ENCODE measurements at regions not wholly inside any gene's neighbourhood (a gene's known extent, or its start where the extent isn't known, plus 50 kb on each side); places are given as distances from the start of the nearest gene placed in this dataset.

DNA sequence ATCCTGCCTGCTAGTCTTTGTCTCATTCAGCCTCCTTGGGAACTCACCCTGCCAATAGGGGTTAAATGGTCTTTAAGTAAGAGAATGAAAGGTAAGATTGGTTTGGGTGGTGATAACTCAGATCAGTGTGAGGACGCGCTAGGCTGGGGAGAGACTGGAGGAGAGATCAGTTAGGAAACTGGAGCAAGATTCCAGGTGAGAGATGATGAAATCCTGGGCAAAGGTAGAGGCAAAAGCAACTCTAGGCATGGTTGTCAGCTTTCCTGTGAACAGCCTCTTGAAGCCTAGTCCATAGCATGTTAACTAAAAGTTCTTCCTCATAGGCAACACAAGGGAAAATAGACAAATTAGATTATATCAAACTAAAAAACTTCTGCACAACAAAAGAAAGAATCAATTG, 145.2 kb upstream of the ANKRD28 start:
- no peak for FAIRE-seq
- DNase-seq (ENCODE audit: insufficient read length, low spot score), result no peak

DNA sequence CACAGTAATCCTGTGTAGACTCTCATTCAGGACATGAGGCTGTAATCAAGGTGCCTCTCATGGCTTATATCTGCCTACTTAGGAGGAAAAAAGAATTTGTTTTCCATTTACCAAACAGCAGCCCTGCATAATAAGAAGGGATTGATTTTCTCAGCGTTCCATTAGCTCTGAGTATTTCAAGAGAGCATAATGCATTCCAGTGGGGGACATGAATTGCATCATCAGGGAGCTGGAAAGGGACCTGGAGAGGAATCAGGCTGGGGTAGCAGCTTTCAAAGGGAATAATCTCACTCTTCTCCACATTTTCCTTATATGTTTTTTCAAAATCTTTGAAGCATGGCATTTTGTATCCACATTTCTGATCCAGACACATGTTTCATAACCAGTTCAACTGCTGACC, 150.6 kb upstream of the ANKRD28 start:
- FAIRE-seq, result no peak

GRCh38 chr3:15952543-15953175, 154.9 kb upstream of the ANKRD28 start:
- DNase-seq (ENCODE audit: insufficient read length, low spot score) (no peak), FAIRE-seq (no peak)

More for the DNA sequence above, 150.6 kb upstream of the ANKRD28 start:
- no peak for DNase-seq (ENCODE audit: insufficient read length, low spot score)

DNA sequence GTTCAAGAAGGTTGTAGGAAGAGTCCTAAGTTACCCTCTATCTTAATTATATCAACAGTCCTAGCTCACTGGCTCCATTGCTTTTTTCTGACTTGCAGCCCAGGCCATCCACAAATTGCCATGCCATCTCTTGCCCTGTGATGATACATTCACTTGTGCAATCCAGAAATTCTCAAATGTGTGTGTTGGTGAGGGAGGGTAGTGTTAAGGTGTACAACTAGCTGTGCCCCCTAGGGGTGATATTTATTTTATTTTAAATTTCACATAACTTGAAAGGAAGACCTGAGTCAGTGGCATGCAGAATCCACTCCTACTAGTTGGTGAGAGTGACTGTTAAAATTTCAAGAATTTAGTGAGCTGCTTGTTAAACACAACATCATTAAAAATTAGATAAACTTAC, 156.1 kb upstream of the ANKRD28 start:
- DNase-seq (ENCODE audit: insufficient read length, low spot score) (no peak), FAIRE-seq (no peak)

- FAIRE-seq (no peak), DNase-seq (ENCODE audit: insufficient read length, low spot score) (no peak)
These were observed 158.2 kb upstream of the ANKRD28 start for GRCh38 chr3:15955968-15956367.

DNA sequence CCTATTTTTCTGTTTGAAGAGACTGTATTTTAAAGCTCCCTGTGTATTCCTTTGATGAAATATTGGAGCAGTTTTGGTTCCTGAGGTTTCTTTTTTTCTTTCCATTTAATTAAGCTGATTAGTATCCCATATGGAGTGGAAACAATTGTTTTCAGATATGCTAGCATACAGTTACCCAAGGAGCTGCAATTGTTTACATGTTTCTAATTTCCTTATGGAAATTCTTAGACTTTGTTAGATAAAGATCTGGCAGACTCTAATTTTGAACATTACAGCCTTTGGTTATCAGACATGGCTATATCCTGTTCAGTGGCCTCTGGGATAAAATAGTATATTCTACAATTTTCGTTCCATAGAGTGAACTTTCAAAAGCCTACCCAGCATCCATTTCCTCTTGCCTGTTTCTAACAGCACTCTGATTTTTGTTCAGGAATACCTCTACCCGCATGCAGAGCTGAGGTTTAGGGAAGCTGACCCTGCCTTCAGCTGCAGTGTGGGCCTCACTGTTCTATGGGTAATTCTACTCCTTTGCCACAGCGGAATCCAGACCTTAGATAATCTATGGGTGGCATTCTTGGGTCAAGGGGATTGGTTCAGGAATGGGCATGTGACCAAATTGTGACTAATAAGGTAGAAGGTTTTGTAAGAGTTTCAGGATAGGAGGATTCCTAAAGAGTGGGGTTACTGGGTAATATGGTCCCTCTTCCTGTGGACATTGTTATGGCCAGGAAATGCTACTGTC, 161.1 kb upstream of the ANKRD28 start:
- FAIRE-seq, result no peak
- no peak for DNase-seq (ENCODE audit: insufficient read length, low spot score)

DNA sequence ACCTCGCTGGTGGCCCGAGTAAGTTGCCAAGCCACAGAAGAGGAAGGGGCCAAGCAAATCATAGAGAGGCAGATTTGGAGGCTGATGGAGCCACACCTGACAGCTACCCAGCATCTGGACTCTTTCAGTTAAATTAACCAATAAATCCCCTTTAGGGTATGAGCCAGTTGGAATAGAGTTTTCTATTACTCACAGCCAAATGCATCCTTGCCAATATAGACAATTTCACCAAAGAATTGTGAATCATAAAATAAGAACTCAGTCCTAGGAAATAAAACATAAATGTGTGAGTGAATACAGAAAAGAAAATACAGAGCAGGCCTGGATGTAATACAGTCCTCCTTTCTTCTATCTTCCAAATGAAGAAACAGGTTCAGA, 161.6 kb upstream of the ANKRD28 start:
- FAIRE-seq, result no peak
- DNase-seq (ENCODE audit: insufficient read length, low spot score), result no peak

- DNase-seq (ENCODE audit: insufficient read length, low spot score) (peak; percentile 17), FAIRE-seq (peak; percentile 33)
These were observed 167.0 kb upstream of the ANKRD28 start for GRCh38 chr3:15964605-15965442.

GRCh38 chr3:15967577-15967976, 169.8 kb upstream of the ANKRD28 start:
- DNase-seq (ENCODE audit: insufficient read length, low spot score) (no peak), FAIRE-seq (no peak)

DNA sequence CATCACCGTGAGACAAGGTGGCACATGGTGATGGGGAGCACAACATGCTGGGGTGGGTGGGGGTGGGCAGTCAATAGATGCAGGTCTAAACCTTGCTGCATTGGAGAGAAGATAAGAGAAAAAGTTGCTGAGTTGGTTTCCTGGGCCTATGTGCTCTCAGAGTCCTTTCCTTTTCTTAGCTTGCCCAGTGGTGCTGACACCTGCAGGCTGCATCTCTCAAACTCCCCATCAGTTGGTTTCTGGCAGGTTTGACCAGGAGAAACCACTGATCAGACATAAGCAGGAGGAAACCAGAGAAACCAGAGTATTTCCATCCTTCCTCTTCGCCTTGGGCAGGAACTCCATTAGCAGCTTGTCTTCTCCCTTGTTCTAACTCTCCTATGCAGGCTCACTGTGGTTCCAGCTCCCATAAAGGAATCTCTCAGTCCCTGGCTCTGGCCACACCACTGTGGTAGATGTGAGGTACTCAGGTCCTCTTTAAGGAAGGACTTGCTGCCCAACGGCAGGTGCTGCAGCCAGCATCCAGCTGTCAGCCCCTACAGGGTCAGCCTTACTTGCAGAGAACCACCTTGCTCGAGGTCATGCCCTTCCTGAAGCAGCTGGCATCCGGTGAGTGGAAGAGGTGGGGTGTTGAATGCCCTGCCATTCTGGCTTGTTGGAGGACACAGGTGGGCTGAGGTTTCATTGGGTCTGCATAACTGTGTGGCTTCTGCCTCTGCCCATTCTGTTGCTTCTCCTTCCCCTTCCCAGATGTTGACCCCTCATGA, 172.3 kb upstream of the ANKRD28 start:
- no peak for DNase-seq (ENCODE audit: insufficient read length, low spot score)
- no peak for FAIRE-seq

DNA sequence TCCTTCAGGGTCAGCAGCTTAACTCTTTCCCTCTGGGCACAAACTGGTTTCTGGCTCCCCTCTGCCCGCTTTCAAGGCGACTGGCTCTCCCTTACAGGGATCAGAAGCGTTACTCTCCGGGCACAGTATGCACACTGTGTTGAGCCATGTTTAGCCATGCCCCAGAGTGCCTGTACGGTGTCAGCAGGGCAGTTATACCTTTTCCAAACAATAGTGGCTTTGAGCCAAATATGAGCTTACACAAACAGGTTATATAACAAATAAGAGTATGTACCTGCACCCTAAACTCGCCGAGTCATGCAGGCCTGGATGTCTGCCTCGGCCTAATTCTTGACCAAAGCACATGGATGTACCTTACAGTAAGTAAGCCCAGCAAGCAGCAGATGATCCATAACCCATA, 175.6 kb upstream of the ANKRD28 start:
- no peak for FAIRE-seq
- no peak for DNase-seq (ENCODE audit: insufficient read length, low spot score)

- DNase-seq (ENCODE audit: insufficient read length, low spot score), result no peak
- no peak for FAIRE-seq
These were observed 176.2 kb upstream of the ANKRD28 start for GRCh38 chr3:15973940-15974339.

GRCh38 chr3:15974647-15975046, 176.9 kb upstream of the ANKRD28 start:
- DNase-seq (ENCODE audit: insufficient read length, low spot score) (no peak), FAIRE-seq (no peak)

DNA sequence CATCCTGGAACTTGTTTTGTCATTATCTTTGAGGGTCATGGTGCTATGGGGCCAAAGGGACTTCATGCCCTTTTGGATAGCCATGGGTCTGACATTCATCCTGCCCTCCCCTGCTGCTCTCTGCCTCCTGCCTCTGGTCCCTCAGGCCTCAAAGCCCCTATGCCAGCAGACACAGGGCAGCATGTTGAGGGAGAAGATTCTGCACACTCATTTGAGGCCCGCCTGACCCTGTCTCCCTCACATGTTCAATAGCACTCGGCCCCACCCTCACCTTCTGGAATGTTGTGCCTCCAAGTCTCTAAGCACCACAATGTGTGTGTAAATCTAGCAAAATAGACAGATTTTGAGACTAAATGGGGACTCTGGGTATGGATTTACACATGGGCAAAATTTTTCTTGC, 178.7 kb upstream of the ANKRD28 start:
- DNase-seq (ENCODE audit: insufficient read length, low spot score) (no peak), FAIRE-seq (no peak)

- FAIRE-seq, result no peak
- DNase-seq (ENCODE audit: insufficient read length, low spot score), result no peak
These were observed 179.3 kb upstream of the ANKRD28 start for GRCh38 chr3:15977090-15977489.

DNA sequence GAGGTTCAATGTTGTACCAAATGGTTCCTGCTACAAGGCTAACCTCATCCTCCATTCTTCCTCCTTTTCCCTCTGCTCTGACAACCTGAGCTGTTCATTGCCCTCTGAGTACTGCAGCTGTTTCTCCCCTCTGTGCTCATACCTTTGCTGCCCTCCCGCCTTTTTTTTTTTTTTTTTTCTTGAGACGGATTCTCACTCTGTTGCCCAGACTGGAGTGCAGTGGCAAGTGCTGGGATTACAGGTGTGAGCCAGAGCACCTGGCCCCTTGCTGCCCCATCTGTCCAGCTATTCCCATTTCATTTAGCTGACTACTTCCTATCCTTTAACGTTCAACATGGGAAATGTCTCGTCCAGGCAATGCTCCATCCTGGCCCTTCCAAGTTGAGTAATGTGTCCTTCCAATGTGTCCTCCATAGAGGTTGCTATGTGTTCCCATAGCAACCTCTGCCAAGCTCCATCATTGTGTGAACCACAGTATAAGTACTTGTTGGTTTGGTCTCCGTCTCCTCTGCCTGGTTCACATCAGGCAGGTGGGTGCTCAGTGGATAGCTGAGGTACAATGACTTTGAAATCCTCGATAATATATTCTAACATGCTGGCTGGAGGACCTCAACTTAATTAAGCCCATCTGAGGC, 179.9 kb upstream of the ANKRD28 start:
- no peak for FAIRE-seq
- no peak for DNase-seq (ENCODE audit: insufficient read length, low spot score)

GRCh38 chr3:15978801-15979200, 181.0 kb upstream of the ANKRD28 start:
- FAIRE-seq (no peak), DNase-seq (ENCODE audit: insufficient read length, low spot score) (no peak)

DNA sequence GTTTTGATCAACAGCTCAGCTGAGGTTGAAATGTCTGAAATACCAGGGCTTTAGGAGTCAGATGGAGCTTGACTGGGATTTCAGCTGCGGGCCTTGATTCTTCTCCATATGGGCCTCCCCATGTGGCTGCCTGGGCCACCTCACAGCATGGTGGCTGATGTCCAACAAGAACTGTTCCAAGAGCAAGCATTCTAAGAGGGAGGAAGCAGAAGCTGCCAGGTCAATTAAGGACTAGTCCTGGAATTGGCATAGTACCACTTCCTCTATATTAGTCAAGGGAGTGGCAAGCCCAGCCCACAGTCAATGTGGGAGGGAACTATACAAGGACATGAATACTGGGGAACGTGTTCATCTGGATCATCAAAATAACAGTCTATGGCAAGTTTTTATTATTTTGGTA, 181.7 kb upstream of the ANKRD28 start:
- FAIRE-seq, result no peak
- no peak for DNase-seq (ENCODE audit: insufficient read length, low spot score)

DNA sequence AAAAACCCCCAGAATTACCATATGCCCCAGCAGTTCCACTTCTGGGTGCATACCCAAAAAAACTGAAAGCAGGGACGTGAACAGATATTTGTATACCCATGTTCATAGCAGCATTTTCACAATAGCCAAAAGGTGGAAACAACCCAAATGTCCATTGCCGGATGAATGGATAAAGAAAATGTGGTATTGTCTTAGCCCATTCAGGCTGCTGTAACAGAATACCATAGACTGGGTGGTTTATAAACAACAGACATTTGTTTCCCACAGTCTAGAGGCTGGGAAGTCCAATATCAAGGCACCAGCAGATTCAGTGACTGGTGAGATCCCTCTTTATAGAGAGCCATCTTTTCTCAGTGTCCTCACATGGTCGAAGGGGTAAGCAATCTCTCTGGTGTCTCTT, 182.1 kb upstream of the ANKRD28 start:
- DNase-seq (ENCODE audit: insufficient read length, low spot score) (no peak), FAIRE-seq (no peak)

DNA sequence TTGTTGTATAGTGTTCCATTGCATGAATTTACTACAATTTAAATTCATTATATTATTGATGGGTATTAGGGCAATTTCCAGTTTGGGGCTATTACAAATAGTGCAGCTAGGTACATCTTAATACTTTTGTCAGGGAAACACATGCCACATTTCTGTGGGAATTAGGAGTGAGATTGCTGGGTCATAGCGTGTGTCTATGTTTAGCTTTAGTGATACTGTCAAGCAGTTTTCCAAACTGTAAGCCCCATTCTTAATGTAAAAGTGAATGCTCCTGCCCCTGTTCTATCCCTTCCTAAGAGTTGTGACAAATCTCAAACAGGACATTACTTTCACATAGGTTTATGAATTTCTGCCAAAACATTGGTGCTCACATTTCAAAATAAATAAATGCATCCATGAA, 184.5 kb upstream of the ANKRD28 start:
- FAIRE-seq (no peak), DNase-seq (ENCODE audit: insufficient read length, low spot score) (no peak)

Data from HTR-8/SVneo (cell line).